Panc1 (cell line): ENCODE measurements at regions not wholly inside any gene's neighbourhood (a gene's known extent, or its start where the extent isn't known, plus 50 kb on each side); places are given as distances from the start of the nearest gene placed in this dataset.

Source experiments
- ATAC-seq: fragments of 200-7000 bp; cut with Tn5 transposase; 2 replicates; pipeline ENCODE4 v1.9.1; 2020; ENCODE audit warnings: mild to moderate bottlenecking, moderate library complexity
- BruUV-seq: library from RNA; stranded (reverse); fragments of 400-500 nt; replicated peaks from 2 replicates; lab custom pipeline; 2021; lab: Mats Ljungman, UMichigan
- CTCF ChIA-PET: fragments of 300-600 bp; sonication (Branson Sonifier 250); formaldehyde crosslinking; loops from one replicate; lab custom pipeline; 2022; ENCODE audit warnings: antibody characterized with exemption; lab: Charles Lee
- POLR2A ChIA-PET: fragments of 300-600 bp; sonication (Branson Sonifier 250); formaldehyde crosslinking; loops from one replicate; lab custom pipeline; 2022; ENCODE audit warnings: antibody characterized with exemption; lab: Charles Lee
- DNase-seq: peaks from one replicate; pipeline ENCODE4 v3.0.0-alpha.2; 2010; ENCODE audit warnings: low read depth, low spot score
- H3K27ac ChIP-seq: 2 replicates; pipeline ENCODE4 v1.5.1; 2011; ENCODE audit warnings: mild to moderate bottlenecking, low read length, inconsistent platforms
- H3K27me3 ChIP-seq: fragments of 200-500 bp; sonication (Bioruptor generic); 2 replicates; pipeline ENCODE4 v1.6.0; 2014; ENCODE audit warnings: low read length, inconsistent platforms; ENCODE audit not compliant: control insufficient read depth, insufficient read depth
- H3K36me3 ChIP-seq: fragments of 200-500 bp; sonication (Bioruptor generic); 2 replicates; pipeline ENCODE4 v1.5.1; 2014; ENCODE audit warnings: inconsistent platforms, mild to moderate bottlenecking, low read length, moderate library complexity; ENCODE audit not compliant: control insufficient read depth, insufficient read depth
- H3K4me1 ChIP-seq: 2 replicates; pipeline ENCODE4 v1.5.1; 2011; ENCODE audit warnings: inconsistent platforms, mild to moderate bottlenecking, low read length, moderate library complexity; ENCODE audit not compliant: control insufficient read depth, insufficient read depth
- H3K4me3 ChIP-seq, 2 experiments: 2 replicates each; pipeline ENCODE4 v1.5.1; 2011 to 2012; ENCODE audit warnings: low read depth in 2 of 2, low read length in 2 of 2, mild to moderate bottlenecking in 2 of 2, inconsistent platforms in 1 of 2, moderate library complexity in 1 of 2
- H3K9me3 ChIP-seq: fragments of 200-500 bp; sonication (Bioruptor generic); 2 replicates; pipeline ENCODE4 v1.5.1; 2014; ENCODE audit warnings: low read depth, mild to moderate bottlenecking, inconsistent platforms, low read length, moderate library complexity; ENCODE audit not compliant: control insufficient read depth, insufficient read depth
- POLR2AphosphoS5 ChIP-seq: IDR thresholded peaks from 2 replicates; pipeline ENCODE4 v1.6.1; 2012; ENCODE audit warnings: mild to moderate bottlenecking, low read depth, low read length, moderate library complexity
- SIN3A ChIP-seq: IDR thresholded peaks from 2 replicates; pipeline ENCODE4 v1.6.1; 2012; ENCODE audit warnings: low read depth, mild to moderate bottlenecking, low read length, moderate library complexity, borderline replicate concordance; ENCODE audit not compliant: insufficient read depth
- TCF7L2 ChIP-seq: IDR thresholded peaks from 2 replicates; pipeline ENCODE4 v1.6.1; 2011; ENCODE audit warnings: mild to moderate bottlenecking, low read depth, low read length, inconsistent platforms
- in situ Hi-C: cut with HindIII; loops from 2 replicates; pipeline ENCODE4 v1.10.0; 2016; ENCODE audit warnings: low sequenced_read_pairs, low pct_unique_long_range_greater_than_20kb
- intact Hi-C: fragments of 100-400 bp; cut with micrococcal nuclease; formaldehyde crosslinking; loops from one replicate; pipeline ENCODE4 v1.10.0; 2022; ENCODE audit not compliant: unreplicated experiment
- TF ChIP-seq, protein P1 (sequence below), 2 experiments: IDR thresholded peaks; 2 replicates each; pipeline ENCODE4 v1.6.1; 2011 to 2012; ENCODE audit warnings: low read depth in 2 of 2, control low read depth in 1 of 2, low read length in 1 of 2, mild to moderate bottlenecking in 1 of 2, moderate library complexity in 1 of 2; ENCODE audit not compliant: insufficient read depth in 1 of 2
- TF ChIP-seq, protein P2 (sequence below): fragments of 450-650 bp; IDR thresholded peaks from 2 replicates; pipeline ENCODE4 v1.5.1; 2017; ENCODE audit warnings: mild to moderate bottlenecking

DNA sequence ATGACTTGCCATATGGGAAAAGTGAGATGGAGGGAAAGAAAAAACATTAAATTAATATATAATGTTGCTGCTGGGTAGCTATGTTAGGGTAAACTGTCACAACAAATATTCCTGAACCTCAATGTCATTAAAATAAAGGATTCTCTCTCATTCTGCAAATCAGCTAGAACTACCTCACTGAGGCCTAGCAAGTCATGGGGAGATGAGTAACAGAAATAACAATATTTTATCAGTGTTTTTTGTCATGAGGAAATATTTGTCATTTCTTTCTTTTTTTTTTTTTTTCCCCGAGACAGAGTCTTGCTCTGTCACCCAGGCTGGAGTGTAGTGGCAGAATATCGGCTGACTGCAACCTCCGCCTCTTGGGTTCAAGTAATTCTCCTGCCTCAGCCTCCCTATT lies 1282.3 kb upstream of the NRXN1 start:
- no peaks in the 10 kb centered on the region; the same call in 1 of the 2 replicates for H3K9me3 ChIP-seq
- ATAC-seq = no peak
- POLR2A ChIA-PET = no interaction called here
- no peaks in the 10 kb centered on the region for H3K4me1 ChIP-seq
- DNase-seq = no peak
- intact Hi-C loops (no loop called here), in situ Hi-C loops (no loop called here)
- H3K27me3 ChIP-seq = no peaks in the 10 kb centered on the region
- TF ChIP-seq SIN3A (no peak), POLR2AphosphoS5 (no peak), TCF7L2 (no peak)
- TF ChIP-seq, protein P1, sequence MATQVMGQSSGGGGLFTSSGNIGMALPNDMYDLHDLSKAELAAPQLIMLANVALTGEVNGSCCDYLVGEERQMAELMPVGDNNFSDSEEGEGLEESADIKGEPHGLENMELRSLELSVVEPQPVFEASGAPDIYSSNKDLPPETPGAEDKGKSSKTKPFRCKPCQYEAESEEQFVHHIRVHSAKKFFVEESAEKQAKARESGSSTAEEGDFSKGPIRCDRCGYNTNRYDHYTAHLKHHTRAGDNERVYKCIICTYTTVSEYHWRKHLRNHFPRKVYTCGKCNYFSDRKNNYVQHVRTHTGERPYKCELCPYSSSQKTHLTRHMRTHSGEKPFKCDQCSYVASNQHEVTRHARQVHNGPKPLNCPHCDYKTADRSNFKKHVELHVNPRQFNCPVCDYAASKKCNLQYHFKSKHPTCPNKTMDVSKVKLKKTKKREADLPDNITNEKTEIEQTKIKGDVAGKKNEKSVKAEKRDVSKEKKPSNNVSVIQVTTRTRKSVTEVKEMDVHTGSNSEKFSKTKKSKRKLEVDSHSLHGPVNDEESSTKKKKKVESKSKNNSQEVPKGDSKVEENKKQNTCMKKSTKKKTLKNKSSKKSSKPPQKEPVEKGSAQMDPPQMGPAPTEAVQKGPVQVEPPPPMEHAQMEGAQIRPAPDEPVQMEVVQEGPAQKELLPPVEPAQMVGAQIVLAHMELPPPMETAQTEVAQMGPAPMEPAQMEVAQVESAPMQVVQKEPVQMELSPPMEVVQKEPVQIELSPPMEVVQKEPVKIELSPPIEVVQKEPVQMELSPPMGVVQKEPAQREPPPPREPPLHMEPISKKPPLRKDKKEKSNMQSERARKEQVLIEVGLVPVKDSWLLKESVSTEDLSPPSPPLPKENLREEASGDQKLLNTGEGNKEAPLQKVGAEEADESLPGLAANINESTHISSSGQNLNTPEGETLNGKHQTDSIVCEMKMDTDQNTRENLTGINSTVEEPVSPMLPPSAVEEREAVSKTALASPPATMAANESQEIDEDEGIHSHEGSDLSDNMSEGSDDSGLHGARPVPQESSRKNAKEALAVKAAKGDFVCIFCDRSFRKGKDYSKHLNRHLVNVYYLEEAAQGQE (IDR thresholded peaks at IDR 0.05; ENCODE audit: insufficient read depth in 1 of 2, low read depth in 2 of 2, low read length in 1 of 2) = no peak
- TF ChIP-seq, protein P2, sequence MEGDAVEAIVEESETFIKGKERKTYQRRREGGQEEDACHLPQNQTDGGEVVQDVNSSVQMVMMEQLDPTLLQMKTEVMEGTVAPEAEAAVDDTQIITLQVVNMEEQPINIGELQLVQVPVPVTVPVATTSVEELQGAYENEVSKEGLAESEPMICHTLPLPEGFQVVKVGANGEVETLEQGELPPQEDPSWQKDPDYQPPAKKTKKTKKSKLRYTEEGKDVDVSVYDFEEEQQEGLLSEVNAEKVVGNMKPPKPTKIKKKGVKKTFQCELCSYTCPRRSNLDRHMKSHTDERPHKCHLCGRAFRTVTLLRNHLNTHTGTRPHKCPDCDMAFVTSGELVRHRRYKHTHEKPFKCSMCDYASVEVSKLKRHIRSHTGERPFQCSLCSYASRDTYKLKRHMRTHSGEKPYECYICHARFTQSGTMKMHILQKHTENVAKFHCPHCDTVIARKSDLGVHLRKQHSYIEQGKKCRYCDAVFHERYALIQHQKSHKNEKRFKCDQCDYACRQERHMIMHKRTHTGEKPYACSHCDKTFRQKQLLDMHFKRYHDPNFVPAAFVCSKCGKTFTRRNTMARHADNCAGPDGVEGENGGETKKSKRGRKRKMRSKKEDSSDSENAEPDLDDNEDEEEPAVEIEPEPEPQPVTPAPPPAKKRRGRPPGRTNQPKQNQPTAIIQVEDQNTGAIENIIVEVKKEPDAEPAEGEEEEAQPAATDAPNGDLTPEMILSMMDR = no peak
- no peaks in the 10 kb centered on the region for H3K36me3 ChIP-seq
- H3K4me3 ChIP-seq = no peak overlapping the region
- no peak overlapping the region for H3K27ac ChIP-seq
- no TSS peak for BruUV-seq
- CTCF ChIA-PET = no interaction called here

DNA sequence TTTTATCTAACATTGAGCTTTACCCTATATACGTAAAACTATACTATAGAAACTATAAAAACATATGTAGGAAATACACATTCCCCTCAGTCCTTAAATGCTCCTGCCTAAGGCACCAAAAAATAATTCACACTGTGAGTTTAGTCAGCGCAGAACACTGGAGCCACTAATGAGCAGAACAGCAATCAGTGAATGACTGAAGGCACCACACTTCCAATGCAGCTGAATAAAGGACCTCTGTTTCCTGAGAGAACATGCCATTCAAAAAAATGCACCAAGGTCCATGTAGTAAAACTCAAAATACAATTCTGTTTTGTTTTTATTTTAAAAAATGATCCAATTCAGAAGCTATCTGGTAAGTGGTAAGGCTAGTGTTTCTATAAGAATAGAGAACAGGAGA lies 1280.6 kb upstream of the NRXN1 start:
- H3K36me3 ChIP-seq = no peaks in the 10 kb centered on the region
- no peak for ATAC-seq
- ChIA-PET POLR2A (no interaction called here), CTCF (interaction anchor here (0.6 kb wide), 1 partner anchor 1430 kb away, joined by 3 read pairs; no protein-coding TSS in a partner anchor)
- H3K27ac ChIP-seq = no peak overlapping the region
- no peak for TF ChIP-seq POLR2AphosphoS5
- TF ChIP-seq TCF7L2 = no peak
- TF ChIP-seq, protein P1 (IDR thresholded peaks at IDR 0.05; ENCODE audit: insufficient read depth in 1 of 2, low read depth in 2 of 2, low read length in 1 of 2) = no peak
- TF ChIP-seq, protein P2 = no peak
- no peak for TF ChIP-seq SIN3A
- DNase-seq = no peak
- intact Hi-C loops (no loop called here), in situ Hi-C loops (no loop called here)
- H3K4me3 ChIP-seq = no peak overlapping the region
- no peaks in the 10 kb centered on the region for H3K27me3 ChIP-seq
- no peaks in the 10 kb centered on the region; the same call in 1 of the 2 replicates for H3K9me3 ChIP-seq
- no peaks in the 10 kb centered on the region for H3K4me1 ChIP-seq
- no TSS peak for BruUV-seq
